Astrocyte of the spinal cord (primary cell): ENCODE measurements at regions not wholly inside any gene's neighbourhood (a gene's known extent, or its start where the extent isn't known, plus 50 kb on each side); places are given as distances from the start of the nearest gene placed in this dataset.

Experiments
- DNase-seq: peaks from one replicate; pipeline ENCODE4 v3.0.0; 2011; ENCODE audit warnings: low read depth, low spot score
- H3K4me3 ChIP-seq: 2 replicates; pipeline ENCODE4 v1.5.1; 2011; ENCODE audit warnings: low read depth, mild to moderate bottlenecking, low read length, moderate library complexity
- CTCF ChIP-seq: IDR thresholded peaks from 2 replicates; pipeline ENCODE4 v1.5.1; 2012; ENCODE audit warnings: low read depth, mild to moderate bottlenecking, low read length, inconsistent platforms
- in situ Hi-C: cut with HindIII; loops from 2 replicates; pipeline ENCODE4 v1.10.0; 2017; ENCODE audit warnings: low sequenced_read_pairs

GRCh38 chr6:106886081-106886843, 88.3 kb downstream of the CD24 start:
- no peak for TF ChIP-seq CTCF
- DNase-seq = no peak
- H3K4me3 ChIP-seq = no peak overlapping the region
- in situ Hi-C loops = no loop called here

- TF ChIP-seq CTCF = no peak
- in situ Hi-C loops = no loop called here
- H3K4me3 ChIP-seq = no peak overlapping the region
- no peak for DNase-seq
Observed at GRCh38 chr6:106885679-106886078, 88.8 kb downstream of the CD24 start.

GRCh38 chr6:106884576-106884975, 90.0 kb downstream of the CD24 start:
- in situ Hi-C loops = no loop called here
- no peak overlapping the region for H3K4me3 ChIP-seq
- DNase-seq = no peak
- no peak for TF ChIP-seq CTCF

- no peak overlapping the region for H3K4me3 ChIP-seq
- no peak for DNase-seq
- no peak for TF ChIP-seq CTCF
- in situ Hi-C loops = no loop called here
Observed at GRCh38 chr6:106883808-106884262, 90.7 kb downstream of the CD24 start.

- no peak for TF ChIP-seq CTCF
- DNase-seq = no peak
- in situ Hi-C loops = no loop called here
- H3K4me3 ChIP-seq = no peak overlapping the region
Observed at GRCh38 chr6:106882601-106883518, 91.7 kb downstream of the CD24 start.

GRCh38 chr6:106882138-106882537, 92.4 kb downstream of the CD24 start:
- no peak for DNase-seq
- no peak overlapping the region for H3K4me3 ChIP-seq
- in situ Hi-C loops = no loop called here
- TF ChIP-seq CTCF = no peak
